ENCODE measurements at regions not wholly inside any gene's neighbourhood (a gene's known extent, or its start where the extent isn't known, plus 50 kb on each side); places are given as distances from the start of the nearest gene placed in this dataset.

DNA sequence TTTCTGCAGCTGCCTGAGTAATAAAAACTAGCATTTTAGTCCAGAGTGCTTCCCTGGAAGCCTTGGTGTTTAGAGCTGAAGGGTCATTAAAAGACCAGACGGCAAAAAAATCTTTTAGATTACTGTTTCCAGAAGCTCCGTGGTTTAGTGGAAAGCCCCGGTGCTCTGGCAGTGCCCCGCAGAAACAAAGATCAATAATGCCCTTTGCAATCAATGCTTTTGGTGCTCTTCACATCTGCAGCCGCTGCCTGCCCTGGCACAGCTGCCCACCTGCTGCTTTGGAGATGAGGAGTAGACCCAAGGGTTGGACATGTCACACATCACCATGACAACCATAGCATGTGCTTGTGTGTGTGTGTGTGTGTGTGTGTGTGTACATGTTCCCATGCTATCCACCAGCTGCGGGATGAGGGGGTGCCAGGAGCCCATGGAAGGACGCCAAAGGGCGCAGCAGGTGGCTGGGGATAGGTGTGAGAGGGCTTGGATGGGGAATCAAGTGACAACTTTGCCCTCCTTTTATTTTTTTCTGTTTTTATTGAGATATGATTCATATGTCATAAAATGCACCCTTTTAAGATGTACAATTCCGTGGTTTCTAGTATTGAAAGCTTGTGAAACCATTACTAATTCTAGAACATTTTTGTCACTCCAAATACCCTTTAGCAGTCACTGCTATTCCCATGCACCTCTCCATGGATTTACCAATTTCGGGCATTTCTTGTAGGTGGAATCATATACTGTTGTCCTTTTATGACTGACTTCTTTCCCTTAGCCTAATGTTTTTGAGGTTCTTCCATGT lies 75.7 kb upstream of the KLHL25 start:
- TF ChIP-seq, protein P1, sequence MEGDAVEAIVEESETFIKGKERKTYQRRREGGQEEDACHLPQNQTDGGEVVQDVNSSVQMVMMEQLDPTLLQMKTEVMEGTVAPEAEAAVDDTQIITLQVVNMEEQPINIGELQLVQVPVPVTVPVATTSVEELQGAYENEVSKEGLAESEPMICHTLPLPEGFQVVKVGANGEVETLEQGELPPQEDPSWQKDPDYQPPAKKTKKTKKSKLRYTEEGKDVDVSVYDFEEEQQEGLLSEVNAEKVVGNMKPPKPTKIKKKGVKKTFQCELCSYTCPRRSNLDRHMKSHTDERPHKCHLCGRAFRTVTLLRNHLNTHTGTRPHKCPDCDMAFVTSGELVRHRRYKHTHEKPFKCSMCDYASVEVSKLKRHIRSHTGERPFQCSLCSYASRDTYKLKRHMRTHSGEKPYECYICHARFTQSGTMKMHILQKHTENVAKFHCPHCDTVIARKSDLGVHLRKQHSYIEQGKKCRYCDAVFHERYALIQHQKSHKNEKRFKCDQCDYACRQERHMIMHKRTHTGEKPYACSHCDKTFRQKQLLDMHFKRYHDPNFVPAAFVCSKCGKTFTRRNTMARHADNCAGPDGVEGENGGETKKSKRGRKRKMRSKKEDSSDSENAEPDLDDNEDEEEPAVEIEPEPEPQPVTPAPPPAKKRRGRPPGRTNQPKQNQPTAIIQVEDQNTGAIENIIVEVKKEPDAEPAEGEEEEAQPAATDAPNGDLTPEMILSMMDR (IDR thresholded peaks at IDR 0.05; ENCODE audit: low read depth, low read length): no peak
- no peak for TF ChIP-seq EZH2phosphoT487 (IDR thresholded peaks at IDR 0.05; ENCODE audit: low read depth)
